RWPE2 (cell line): ENCODE measurements at regions not wholly inside any gene's neighbourhood (a gene's known extent, or its start where the extent isn't known, plus 50 kb on each side); places are given as distances from the start of the nearest gene placed in this dataset.
"Not testable (repeated sequence)": the region's sequence is repeated elsewhere in the genome, so short reads cannot be mapped to it uniquely, and the experiment has no call there.

ENCODE experiments used
- ATAC-seq: fragments of 200-7000 bp; cut with Tn5 transposase; 3 replicates; pipeline ENCODE4 v1.9.1; 2021; ENCODE audit warnings: low read depth
- DNase-seq: peaks from one replicate; pipeline ENCODE4 v3.0.0-alpha.2; 2020; ENCODE audit warnings: low spot score
- H3K27ac ChIP-seq: fragments of 450-650 bp; 2 replicates; pipeline ENCODE4 v1.5.1; 2017; ENCODE audit warnings: mild to moderate bottlenecking; ENCODE audit not compliant: poor library complexity, severe bottlenecking
- H3K27me3 ChIP-seq: fragments of 250-450 bp; sonication (Bioruptor Pico); 2 replicates; pipeline ENCODE4 v1.5.1; 2021; ENCODE audit warnings: mild to moderate bottlenecking, moderate library complexity; ENCODE audit not compliant: insufficient read depth, poor library complexity, severe bottlenecking
- H3K36me3 ChIP-seq: fragments of 250-450 bp; sonication (Bioruptor Pico); 2 replicates; pipeline ENCODE4 v1.5.1; 2020; ENCODE audit warnings: low read depth, mild to moderate bottlenecking, moderate library complexity
- H3K4me1 ChIP-seq: fragments of 250-450 bp; sonication (Bioruptor Pico); 2 replicates; pipeline ENCODE4 v1.5.1; 2021; ENCODE audit warnings: mild to moderate bottlenecking, moderate library complexity; ENCODE audit not compliant: insufficient read depth, poor library complexity, severe bottlenecking
- H3K4me3 ChIP-seq: fragments of 250-450 bp; sonication (Bioruptor Pico); 2 replicates; pipeline ENCODE4 v1.5.1; 2021; ENCODE audit warnings: mild to moderate bottlenecking, moderate library complexity; ENCODE audit not compliant: severe bottlenecking
- H3K9me3 ChIP-seq: fragments of 250-450 bp; sonication (Bioruptor Pico); 2 replicates; pipeline ENCODE4 v1.5.1; 2021; ENCODE audit warnings: mild to moderate bottlenecking, moderate library complexity; ENCODE audit not compliant: severe bottlenecking
- CTCF ChIP-seq: fragments of 450-650 bp; IDR thresholded peaks from one replicate; pipeline ENCODE4 v1.5.1; 2017; ENCODE audit warnings: mild to moderate bottlenecking, moderate library complexity; ENCODE audit not compliant: poor library complexity, severe bottlenecking

- DNase-seq (no peak), ATAC-seq (peak; percentile 33; the same call in 2 of the 3 replicates)
- no peak overlapping the region for H3K4me3 ChIP-seq
- H3K4me1 ChIP-seq: peaks cover 4% of the 10 kb centered on the region
- peaks cover 9% of the 10 kb centered on the region for H3K27me3 ChIP-seq
- no peak for TF ChIP-seq CTCF
- no peaks in the 10 kb centered on the region for H3K36me3 ChIP-seq
- H3K9me3 ChIP-seq: no peaks in the 10 kb centered on the region
- H3K27ac ChIP-seq: no peak overlapping the region
These were observed 498.4 kb downstream of the STK39 start for GRCh38 chr2:167749016-167749415.

DNA sequence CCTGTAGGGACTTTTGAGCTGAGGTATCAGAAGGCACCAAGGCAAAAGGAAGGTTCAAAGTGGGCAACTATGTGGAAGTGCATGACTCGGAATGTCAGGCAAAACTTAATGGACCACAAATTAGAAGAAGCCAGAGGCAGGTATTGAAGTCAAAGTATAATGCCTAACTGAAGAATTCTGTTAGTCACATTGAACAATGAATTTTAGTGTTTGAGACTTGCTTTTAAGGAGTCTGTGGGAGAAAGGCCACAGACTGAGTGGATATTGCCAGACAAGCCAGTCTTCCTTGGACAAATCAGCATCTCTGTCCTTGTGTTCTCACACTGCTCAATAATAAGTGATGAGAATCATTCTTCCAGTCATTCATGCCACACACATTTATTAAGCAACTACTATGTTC, 498.9 kb downstream of the STK39 start:
- TF ChIP-seq CTCF: no peak
- H3K27ac ChIP-seq: no peak overlapping the region
- H3K4me1 ChIP-seq: peaks cover 4% of the 10 kb centered on the region
- no peak overlapping the region for H3K4me3 ChIP-seq
- ATAC-seq (no peak), DNase-seq (no peak)
- H3K36me3 ChIP-seq: no peaks in the 10 kb centered on the region
- no peaks in the 10 kb centered on the region for H3K9me3 ChIP-seq
- peaks cover 9% of the 10 kb centered on the region for H3K27me3 ChIP-seq

DNA sequence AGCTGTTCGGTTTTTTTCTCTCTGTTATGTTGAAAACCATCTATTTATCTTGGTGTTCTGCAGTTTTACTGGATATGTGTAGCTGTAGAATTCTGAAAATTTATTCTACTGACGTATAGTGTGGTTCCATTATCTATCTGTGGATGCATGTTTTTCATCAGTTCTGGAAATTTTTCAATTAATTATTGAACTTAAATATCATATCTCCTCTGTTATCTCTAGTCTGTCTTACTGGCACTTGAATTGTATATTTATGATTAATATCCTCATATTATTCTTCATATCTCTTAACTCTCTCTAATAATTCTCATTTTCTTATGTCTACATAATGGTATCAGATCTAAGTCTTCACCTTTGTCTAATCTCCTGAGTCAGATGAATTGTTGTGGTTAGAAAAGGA, 501.7 kb downstream of the STK39 start:
- H3K27ac ChIP-seq: no peak overlapping the region
- no peak for ATAC-seq
- no peaks in the 10 kb centered on the region for H3K9me3 ChIP-seq
- H3K27me3 ChIP-seq: peaks cover 9% of the 10 kb centered on the region
- H3K4me1 ChIP-seq: peaks cover 4% of the 10 kb centered on the region
- no peak overlapping the region for H3K4me3 ChIP-seq
- no peak for TF ChIP-seq CTCF
- no peak for DNase-seq
- H3K36me3 ChIP-seq: no peaks in the 10 kb centered on the region

GRCh38 chr2:167739921-167740320, 507.5 kb downstream of the STK39 start:
- not testable (repeated sequence) for H3K4me1 ChIP-seq, H3K4me3 ChIP-seq, H3K27ac ChIP-seq, ATAC-seq, H3K9me3 ChIP-seq, DNase-seq, H3K36me3 ChIP-seq, H3K27me3 ChIP-seq

DNA sequence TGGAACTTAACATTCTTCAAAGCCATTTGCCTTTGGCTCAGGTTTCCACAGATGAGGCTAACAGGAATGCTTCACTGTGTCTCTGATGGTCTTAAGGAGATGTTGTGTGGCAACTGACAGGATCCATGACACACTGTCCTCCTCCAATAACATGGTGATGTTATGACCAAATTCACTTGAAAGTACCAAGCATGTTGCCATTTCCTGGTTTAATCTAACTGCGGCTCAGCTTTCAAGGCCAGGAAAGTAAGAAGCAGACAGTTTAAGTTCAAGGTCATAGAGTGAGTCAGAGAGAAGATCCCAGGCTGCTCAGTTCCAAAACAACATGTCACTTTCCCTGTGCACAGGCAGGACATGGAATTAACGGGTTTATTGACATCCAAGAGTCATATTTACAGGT, 513.6 kb downstream of the STK39 start:
- Histone ChIP-seq H3K4me3 (no peak overlapping the region), H3K36me3 (no peaks in the 10 kb centered on the region), H3K9me3 (no peaks in the 10 kb centered on the region), H3K27me3 (peaks cover 8% of the 10 kb centered on the region), H3K27ac (no peak overlapping the region), H3K4me1 (no peaks in the 10 kb centered on the region)
- no peak for TF ChIP-seq CTCF
- DNase-seq (no peak), ATAC-seq (no peak)
